ENCODE measurements at regions not wholly inside any gene's neighbourhood (a gene's known extent, or its start where the extent isn't known, plus 50 kb on each side); places are given as distances from the start of the nearest gene placed in this dataset.

DNA sequence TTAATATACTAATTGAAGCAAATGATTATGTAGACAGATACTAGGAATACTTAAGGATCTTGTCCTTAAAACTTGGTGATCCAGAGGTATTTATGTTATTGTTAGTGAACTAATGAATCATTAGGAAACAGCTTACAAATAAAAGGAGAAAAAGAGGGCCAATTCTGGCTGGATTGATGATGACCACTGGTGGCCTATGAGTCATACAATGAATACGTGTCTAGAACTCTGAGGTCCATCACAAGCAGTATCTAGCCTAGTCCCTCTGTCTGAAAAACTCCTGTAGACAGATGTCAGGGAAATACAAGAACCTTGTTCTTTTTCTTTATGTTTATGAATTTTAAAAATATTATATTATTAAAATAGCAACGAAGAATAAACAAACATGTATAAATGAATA is 51.7 kb upstream of the RTL1 start:
- Mint-ChIP-seq H3K27me3 (peaks cover 15% of the 10 kb centered on the region), H3K36me3 (no peaks in the 10 kb centered on the region)

DNA sequence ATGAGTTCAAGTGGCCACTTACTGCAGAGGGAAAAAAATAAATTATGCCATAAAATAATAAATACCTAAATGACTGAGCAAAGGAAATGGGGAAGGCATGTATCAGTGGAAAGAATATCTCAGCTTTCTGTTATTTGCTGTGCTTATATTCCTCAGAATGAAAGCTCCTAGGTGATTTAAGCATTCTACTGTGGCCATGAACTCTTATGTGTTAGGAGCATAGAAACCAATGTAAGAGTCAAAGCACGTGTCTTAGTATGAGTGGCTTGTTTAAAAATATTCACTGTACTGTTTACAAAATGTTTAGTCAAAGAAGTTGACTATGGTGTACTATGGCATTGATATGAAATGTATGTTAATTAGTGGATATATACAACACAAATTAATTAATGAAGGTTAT is 59.0 kb upstream of the RTL1 start:
- H3K4me3 Mint-ChIP-seq, result no peak overlapping the region
- no peaks in the 10 kb centered on the region for H3K36me3 Mint-ChIP-seq
- no peaks in the 10 kb centered on the region for H3K9me3 Mint-ChIP-seq (ENCODE audit: low read depth)
- no peak overlapping the region for H3K27ac Mint-ChIP-seq
- no peaks in the 10 kb centered on the region for H3K4me1 Mint-ChIP-seq (ENCODE audit: low read depth)
- H3K27me3 Mint-ChIP-seq, result peaks cover 23% of the 10 kb centered on the region

More for the DNA sequence above, 51.7 kb upstream of the RTL1 start:
- no peak overlapping the region for H3K4me3 Mint-ChIP-seq
- no peaks in the 10 kb centered on the region for H3K9me3 Mint-ChIP-seq (ENCODE audit: low read depth)
- no peak overlapping the region for H3K27ac Mint-ChIP-seq
- H3K4me1 Mint-ChIP-seq (ENCODE audit: low read depth), result no peaks in the 10 kb centered on the region

DNA sequence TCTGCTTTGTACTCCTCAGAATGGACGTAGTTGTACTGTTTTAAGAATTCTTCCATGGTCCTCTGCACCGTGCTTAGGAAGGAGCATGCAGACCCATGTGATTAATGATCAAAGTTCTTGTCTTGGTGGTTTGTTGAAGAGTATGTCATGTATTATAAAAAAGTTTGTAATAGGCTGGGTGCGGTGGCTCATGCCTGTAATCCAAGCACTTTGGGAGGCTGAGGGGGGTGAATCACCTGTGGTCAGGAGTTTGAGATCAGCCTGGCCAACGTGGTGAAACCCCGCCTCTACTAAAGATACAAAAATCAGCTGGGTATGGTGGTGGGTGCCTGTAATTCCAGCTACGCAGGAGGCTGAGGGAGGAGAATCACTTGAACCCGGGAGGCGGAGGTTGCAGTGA is 61.8 kb upstream of the RTL1 start:
- no peaks in the 10 kb centered on the region for H3K36me3 Mint-ChIP-seq
- H3K4me3 Mint-ChIP-seq, result no peak overlapping the region
- no peaks in the 10 kb centered on the region for H3K4me1 Mint-ChIP-seq (ENCODE audit: low read depth)
- H3K27me3 Mint-ChIP-seq, result peaks cover 16% of the 10 kb centered on the region
- no peaks in the 10 kb centered on the region for H3K9me3 Mint-ChIP-seq (ENCODE audit: low read depth)
- no peak overlapping the region for H3K27ac Mint-ChIP-seq

DNA sequence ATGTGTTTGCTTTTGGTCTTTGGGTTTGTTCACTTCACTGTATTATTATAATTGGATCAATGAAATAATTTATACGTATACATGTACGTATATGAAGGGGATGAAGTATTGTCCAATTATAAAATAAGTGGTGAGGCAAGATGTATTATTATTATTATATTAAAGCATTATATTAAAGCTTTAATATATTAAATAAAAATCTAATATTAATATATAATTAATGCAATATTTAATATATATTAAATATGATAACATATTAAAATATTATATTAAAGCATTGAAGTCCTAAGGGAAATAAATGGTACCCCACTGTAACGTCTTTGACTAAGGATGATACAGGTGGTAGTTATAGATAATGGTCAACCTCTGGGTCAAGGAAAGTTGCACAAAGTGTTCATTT is 63.7 kb upstream of the RTL1 start:
- Mint-ChIP-seq H3K4me3 (no peak overlapping the region), H3K9me3 (ENCODE audit: low read depth) (no peaks in the 10 kb centered on the region), H3K27me3 (peaks cover 14% of the 10 kb centered on the region), H3K4me1 (ENCODE audit: low read depth) (no peaks in the 10 kb centered on the region), H3K27ac (no peak overlapping the region), H3K36me3 (no peaks in the 10 kb centered on the region)

- Mint-ChIP-seq H3K9me3 (ENCODE audit: low read depth) (no peaks in the 10 kb centered on the region), H3K27ac (no peak overlapping the region), H3K4me1 (ENCODE audit: low read depth) (no peaks in the 10 kb centered on the region), H3K27me3 (peaks cover 18% of the 10 kb centered on the region), H3K4me3 (no peak overlapping the region), H3K36me3 (no peaks in the 10 kb centered on the region)
Observed at GRCh38 chr14:100967930-100968329, 64.4 kb upstream of the RTL1 start.

- H3K4me3 Mint-ChIP-seq, result no peak overlapping the region
- no peaks in the 10 kb centered on the region for H3K4me1 Mint-ChIP-seq (ENCODE audit: low read depth)
- H3K9me3 Mint-ChIP-seq (ENCODE audit: low read depth), result no peaks in the 10 kb centered on the region
- no peak overlapping the region for H3K27ac Mint-ChIP-seq
- peaks cover 9% of the 10 kb centered on the region for H3K27me3 Mint-ChIP-seq
- no peaks in the 10 kb centered on the region for H3K36me3 Mint-ChIP-seq
Observed at GRCh38 chr14:100972118-100972897, 68.8 kb upstream of the RTL1 start.

GRCh38 chr14:100975671-100976070 is 72.1 kb upstream of the RTL1 start:
- Mint-ChIP-seq H3K27ac (no peak overlapping the region), H3K4me3 (no peak overlapping the region), H3K27me3 (peaks cover 12% of the 10 kb centered on the region), H3K9me3 (ENCODE audit: low read depth) (no peaks in the 10 kb centered on the region), H3K4me1 (ENCODE audit: low read depth) (no peaks in the 10 kb centered on the region), H3K36me3 (no peaks in the 10 kb centered on the region)

DNA sequence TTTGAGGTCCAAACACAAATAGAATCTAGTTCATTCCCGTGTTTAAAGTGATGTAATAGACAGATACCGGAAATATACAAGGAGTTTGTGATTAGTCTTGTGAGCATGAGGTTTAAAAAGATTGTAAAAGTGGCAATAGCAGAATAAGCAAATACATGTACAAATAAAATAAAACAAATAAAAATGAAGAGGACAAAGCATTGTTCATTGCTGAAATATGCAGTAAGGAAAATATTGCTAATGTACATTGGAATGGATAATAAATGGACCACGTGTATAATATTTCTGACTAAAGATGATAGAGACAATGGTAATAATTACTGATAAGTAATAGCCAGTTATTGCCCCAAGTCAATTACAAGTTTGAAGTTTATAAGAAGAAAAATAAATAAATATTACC is 75.6 kb upstream of the RTL1 start:
- Mint-ChIP-seq H3K4me3 (no peak overlapping the region), H3K4me1 (ENCODE audit: low read depth) (no peaks in the 10 kb centered on the region), H3K27me3 (peaks cover 13% of the 10 kb centered on the region), H3K27ac (no peak overlapping the region), H3K9me3 (ENCODE audit: low read depth) (no peaks in the 10 kb centered on the region), H3K36me3 (no peaks in the 10 kb centered on the region)

GRCh38 chr14:100979780-100980179 is 76.3 kb upstream of the RTL1 start:
- Mint-ChIP-seq H3K4me1 (ENCODE audit: low read depth) (no peaks in the 10 kb centered on the region), H3K27me3 (peaks cover 13% of the 10 kb centered on the region), H3K36me3 (no peaks in the 10 kb centered on the region), H3K4me3 (no peak overlapping the region), H3K9me3 (ENCODE audit: low read depth) (no peaks in the 10 kb centered on the region), H3K27ac (no peak overlapping the region)

- Mint-ChIP-seq H3K36me3 (no peaks in the 10 kb centered on the region), H3K27me3 (peaks cover 19% of the 10 kb centered on the region), H3K27ac (no peak overlapping the region), H3K4me3 (no peak overlapping the region), H3K9me3 (ENCODE audit: low read depth) (no peaks in the 10 kb centered on the region), H3K4me1 (ENCODE audit: low read depth) (no peaks in the 10 kb centered on the region)
Observed at GRCh38 chr14:100980823-100981222, 77.3 kb upstream of the RTL1 start.

DNA sequence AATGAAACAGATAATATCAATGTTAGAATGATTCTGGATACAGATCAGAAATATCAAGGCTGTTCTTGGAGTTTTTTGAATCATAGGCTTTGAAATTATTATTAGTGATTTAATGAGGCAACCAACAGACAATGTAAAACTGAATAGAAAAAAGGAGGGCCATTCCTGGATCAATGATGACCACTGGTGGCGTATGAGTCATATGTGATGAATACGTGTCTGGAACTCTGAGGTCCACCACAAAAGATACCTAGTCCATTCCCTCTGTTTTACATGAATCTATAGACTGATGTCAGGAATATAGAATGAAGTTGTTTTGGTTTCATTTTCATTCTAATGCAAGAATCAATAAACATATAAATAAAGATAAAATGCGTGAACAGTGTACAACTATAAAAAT is 78.3 kb upstream of the RTL1 start:
- no peaks in the 10 kb centered on the region for H3K9me3 Mint-ChIP-seq (ENCODE audit: low read depth)
- H3K4me1 Mint-ChIP-seq (ENCODE audit: low read depth), result no peaks in the 10 kb centered on the region
- no peaks in the 10 kb centered on the region for H3K36me3 Mint-ChIP-seq
- H3K27me3 Mint-ChIP-seq, result peaks cover 17% of the 10 kb centered on the region
- H3K27ac Mint-ChIP-seq, result no peak overlapping the region
- H3K4me3 Mint-ChIP-seq, result no peak overlapping the region

- Mint-ChIP-seq H3K4me1 (ENCODE audit: low read depth) (no peaks in the 10 kb centered on the region), H3K36me3 (no peaks in the 10 kb centered on the region), H3K27ac (no peak overlapping the region), H3K4me3 (no peak overlapping the region), H3K27me3 (peaks cover 17% of the 10 kb centered on the region), H3K9me3 (ENCODE audit: low read depth) (no peaks in the 10 kb centered on the region)
Observed at GRCh38 chr14:100982353-100982752, 78.8 kb upstream of the RTL1 start.

GRCh38 chr14:100982762-100983161 is 79.2 kb upstream of the RTL1 start:
- Mint-ChIP-seq H3K27ac (no peak overlapping the region), H3K9me3 (ENCODE audit: low read depth) (no peaks in the 10 kb centered on the region), H3K4me1 (ENCODE audit: low read depth) (no peaks in the 10 kb centered on the region), H3K27me3 (peaks cover 17% of the 10 kb centered on the region), H3K36me3 (no peaks in the 10 kb centered on the region), H3K4me3 (no peak overlapping the region)

DNA sequence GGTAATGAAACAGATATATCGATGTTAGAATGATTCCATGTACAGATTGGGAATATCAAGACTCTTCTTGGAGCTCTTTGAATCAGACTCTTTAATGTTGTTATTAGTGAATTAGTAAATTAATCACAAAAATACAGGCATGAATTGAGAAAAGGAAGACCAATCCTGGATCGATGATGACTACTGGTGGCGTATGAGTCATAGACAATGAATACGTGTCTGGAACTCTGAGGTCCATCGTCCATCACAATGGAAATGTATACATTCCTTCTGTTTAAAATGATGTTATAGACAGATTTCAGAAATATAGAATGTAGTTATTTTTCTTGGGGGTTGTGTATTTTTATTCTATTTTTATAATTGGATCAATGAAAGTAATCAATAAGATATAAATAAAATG is 80.2 kb upstream of the RTL1 start:
- Mint-ChIP-seq H3K9me3 (ENCODE audit: low read depth) (no peaks in the 10 kb centered on the region), H3K4me1 (ENCODE audit: low read depth) (no peaks in the 10 kb centered on the region), H3K4me3 (no peak overlapping the region), H3K27ac (no peak overlapping the region), H3K36me3 (no peaks in the 10 kb centered on the region), H3K27me3 (peaks cover 17% of the 10 kb centered on the region)

DNA sequence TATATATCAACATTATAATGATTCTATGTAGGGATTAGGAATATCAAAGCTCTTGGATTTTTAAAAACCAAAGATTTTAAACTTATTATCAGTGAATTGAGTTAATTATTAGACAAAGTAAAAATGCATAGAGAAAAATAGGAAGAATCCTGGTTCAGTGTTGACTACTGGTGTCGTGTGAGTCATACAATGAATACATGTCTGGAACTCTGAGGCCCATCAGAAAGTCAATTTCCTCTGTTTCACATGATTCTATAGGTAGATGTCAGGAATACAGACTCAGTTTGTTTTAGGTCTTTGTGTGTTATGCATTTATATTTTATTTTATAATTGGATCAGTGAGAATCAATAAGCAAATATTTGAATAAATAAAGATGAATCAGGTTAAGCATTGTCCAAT is 84.5 kb upstream of the RTL1 start:
- H3K27ac Mint-ChIP-seq, result no peak overlapping the region
- H3K36me3 Mint-ChIP-seq, result no peaks in the 10 kb centered on the region
- H3K9me3 Mint-ChIP-seq (ENCODE audit: low read depth), result no peaks in the 10 kb centered on the region

GRCh38 chr14:100988411-100988900 is 84.9 kb upstream of the RTL1 start:
- H3K27me3 Mint-ChIP-seq, result peaks cover 19% of the 10 kb centered on the region
- no peak overlapping the region for H3K27ac Mint-ChIP-seq
- H3K9me3 Mint-ChIP-seq (ENCODE audit: low read depth), result no peaks in the 10 kb centered on the region
- H3K36me3 Mint-ChIP-seq, result no peaks in the 10 kb centered on the region
- H3K4me1 Mint-ChIP-seq (ENCODE audit: low read depth), result no peaks in the 10 kb centered on the region
- H3K4me3 Mint-ChIP-seq, result no peak overlapping the region

More for the DNA sequence above, 84.5 kb upstream of the RTL1 start:
- Mint-ChIP-seq H3K27me3 (peaks cover 19% of the 10 kb centered on the region), H3K4me1 (ENCODE audit: low read depth) (no peaks in the 10 kb centered on the region), H3K4me3 (no peak overlapping the region)

Measured in activated naive CD8-positive, alpha-beta T cell (primary cell).